PFSK-1 (cell line): ENCODE measurements at regions not wholly inside any gene's neighbourhood (a gene's known extent, or its start where the extent isn't known, plus 50 kb on each side); places are given as distances from the start of the nearest gene placed in this dataset.

ENCODE experiments used
- FOXP2 ChIP-seq: optimal IDR thresholded peaks from 2 replicates; pipeline ENCODE3; 2011; ENCODE audit warnings: borderline replicate concordance, control low read depth, inconsistent platforms; ENCODE audit not compliant: insufficient read depth; ENCODE audit errors: extremely low read length, extremely low read depth
- POLR2AphosphoS5 ChIP-seq: IDR thresholded peaks from 2 replicates; pipeline ENCODE4 v1.6.1; 2012; ENCODE audit warnings: low read depth, mild to moderate bottlenecking, control low read depth, low read length, moderate library complexity
- REST ChIP-seq, 2 experiments: IDR thresholded peaks; 2 replicates each; pipeline versions ENCODE4 v1.6.1 to v1.8.0; 2011 to 2012; ENCODE audit warnings: low read depth in 2 of 2, low read length in 2 of 2, control low read depth in 1 of 2, inconsistent platforms in 1 of 2, mild to moderate bottlenecking in 1 of 2, moderate library complexity in 1 of 2; ENCODE audit not compliant: insufficient read depth in 1 of 2
- SIN3A ChIP-seq: IDR thresholded peaks from 2 replicates; pipeline ENCODE4 v1.6.1; 2012; ENCODE audit warnings: mild to moderate bottlenecking, low read length, moderate library complexity, borderline replicate concordance; ENCODE audit not compliant: insufficient read depth
- TAF1 ChIP-seq: IDR thresholded peaks from 2 replicates; pipeline ENCODE4 v1.6.1; 2012; ENCODE audit warnings: low read length, control low read depth, borderline replicate concordance; ENCODE audit not compliant: insufficient read depth

GRCh38 chr7:126228356-126229061, 1024.2 kb downstream of the GRM8 start:
- no peak for TF ChIP-seq SIN3A
- TF ChIP-seq REST (IDR thresholded peaks at IDR 0.05; ENCODE audit: insufficient read depth in 1 of 2, low read depth in 2 of 2, low read length in 2 of 2) = no peak
- TF ChIP-seq TAF1 = no peak
- no peak for TF ChIP-seq FOXP2
- TF ChIP-seq POLR2AphosphoS5 = no peak

GRCh38 chr7:126227643-126228042, 1025.1 kb downstream of the GRM8 start:
- TF ChIP-seq TAF1 (no peak), POLR2AphosphoS5 (no peak), FOXP2 (no peak), SIN3A (no peak), REST (IDR thresholded peaks at IDR 0.05; ENCODE audit: insufficient read depth in 1 of 2, low read depth in 2 of 2, low read length in 2 of 2) (no peak)

- no peak for TF ChIP-seq POLR2AphosphoS5
- TF ChIP-seq TAF1 = no peak
- TF ChIP-seq FOXP2 = no peak
- TF ChIP-seq SIN3A = no peak
- TF ChIP-seq REST (IDR thresholded peaks at IDR 0.05; ENCODE audit: insufficient read depth in 1 of 2, low read depth in 2 of 2, low read length in 2 of 2) = no peak
Observed at GRCh38 chr7:126227055-126227454, 1025.7 kb downstream of the GRM8 start.

GRCh38 chr7:126223729-126224128, 1029.0 kb downstream of the GRM8 start:
- TF ChIP-seq TAF1 (no peak), SIN3A (no peak), FOXP2 (no peak), POLR2AphosphoS5 (no peak), REST (IDR thresholded peaks at IDR 0.05; ENCODE audit: insufficient read depth in 1 of 2, low read depth in 2 of 2, low read length in 2 of 2) (no peak)

- TF ChIP-seq TAF1 (no peak), SIN3A (no peak), FOXP2 (no peak), POLR2AphosphoS5 (no peak), REST (IDR thresholded peaks at IDR 0.05; ENCODE audit: insufficient read depth in 1 of 2, low read depth in 2 of 2, low read length in 2 of 2) (no peak)
Observed at GRCh38 chr7:126222782-126223181, 1030.0 kb downstream of the GRM8 start.
